IMR-90 (cell line): ENCODE measurements at regions not wholly inside any gene's neighbourhood (a gene's known extent, or its start where the extent isn't known, plus 50 kb on each side); places are given as distances from the start of the nearest gene placed in this dataset.

Experiments used
- ATAC-seq: fragments of 200-7000 bp; cut with Tn5 transposase; 2 replicates; pipeline ENCODE4 v1.9.1; 2020; ENCODE audit warnings: low read depth, mild to moderate bottlenecking, moderate library complexity
- BruUV-seq: library from RNA; stranded (reverse); fragments of 400-500 nt; replicated peaks from 2 replicates; lab custom pipeline; 2021; lab: Mats Ljungman, UMichigan
- CTCF ChIA-PET: fragments of 300-600 bp; formaldehyde crosslinking; extraction: SDS; loops from one replicate; lab custom pipeline; 2021; ENCODE audit warnings: antibody characterized with exemption; lab: Yijun Ruan, JAX
- POLR2A ChIA-PET: fragments of 300-600 bp; sonication (Branson Sonifier 250); formaldehyde crosslinking; loops from one replicate; lab custom pipeline; 2022; ENCODE audit warnings: antibody characterized with exemption; ENCODE audit not compliant: unreplicated experiment; lab: Charles Lee
- DNase-seq: peaks from one replicate; pipeline ENCODE4 v3.0.0; 2013
- H2AFZ ChIP-seq: replicated peaks from 2 replicates; pipeline ENCODE3; 2013; ENCODE audit warnings: low read length, mild to moderate bottlenecking; ENCODE audit not compliant: poor library complexity
- H2AK5ac ChIP-seq: 2 replicates; pipeline ENCODE4 v1.6.1; 2013; ENCODE audit warnings: low read depth, low read length, inconsistent platforms
- H2AK9ac ChIP-seq: replicated peaks from 2 replicates; pipeline ENCODE3; 2013; ENCODE audit warnings: mild to moderate bottlenecking, low read depth, low read length, moderate library complexity; ENCODE audit not compliant: poor library complexity
- H2BK120ac ChIP-seq: 2 replicates; pipeline ENCODE4 v1.6.1; 2013; ENCODE audit warnings: low read depth, low read length, inconsistent platforms
- H2BK15ac ChIP-seq: 3 replicates; pipeline ENCODE4 v1.6.1; 2013; ENCODE audit warnings: low read depth, low read length, inconsistent platforms
- H2BK20ac ChIP-seq: 2 replicates; pipeline ENCODE4 v1.6.1; 2013; ENCODE audit warnings: low read depth, mild to moderate bottlenecking, inconsistent platforms, low read length, moderate library complexity
- H2BK5ac ChIP-seq: 2 replicates; pipeline ENCODE4 v1.6.1; 2013; ENCODE audit warnings: mild to moderate bottlenecking, low read depth, low read length, inconsistent platforms; ENCODE audit not compliant: poor library complexity, severe bottlenecking
- H3K14ac ChIP-seq: replicated peaks from 2 replicates; pipeline ENCODE4 v1.6.1; 2013; ENCODE audit warnings: low read depth, low read length, inconsistent platforms
- H3K18ac ChIP-seq: 2 replicates; pipeline ENCODE4 v1.6.1; 2013; ENCODE audit warnings: low read depth, low read length, control low read depth
- H3K23ac ChIP-seq: 2 replicates; pipeline ENCODE4 v1.6.1; 2013; ENCODE audit warnings: low read depth, low read length, inconsistent platforms
- H3K27ac ChIP-seq: 2 replicates; pipeline ENCODE4 v1.5.1; 2013; ENCODE audit warnings: mild to moderate bottlenecking, control low read depth, low read length; ENCODE audit not compliant: insufficient read depth
- H3K27me3 ChIP-seq: 2 replicates; pipeline ENCODE4 v1.6.1; 2013; ENCODE audit warnings: low read length; ENCODE audit not compliant: control insufficient read depth, insufficient read depth
- H3K36me3 ChIP-seq: 2 replicates; pipeline ENCODE4 v1.6.1; 2013; ENCODE audit warnings: low read length, mixed read lengths; ENCODE audit not compliant: control insufficient read depth, insufficient read depth
- H3K4ac ChIP-seq: 2 replicates; pipeline ENCODE4 v1.6.1; 2013; ENCODE audit warnings: low read depth, low read length, inconsistent platforms
- H3K4me1 ChIP-seq: 2 replicates; pipeline ENCODE4 v1.6.1; 2013; ENCODE audit warnings: low read length, mixed read lengths; ENCODE audit not compliant: control insufficient read depth, insufficient read depth
- H3K4me2 ChIP-seq: 2 replicates; pipeline ENCODE4 v1.6.1; 2013; ENCODE audit warnings: low read depth, mild to moderate bottlenecking, control low read depth, low read length, moderate library complexity
- H3K4me3 ChIP-seq: 2 replicates; pipeline ENCODE4 v1.5.1; 2013; ENCODE audit warnings: low read depth, mild to moderate bottlenecking, control low read depth, low read length, moderate library complexity; ENCODE audit not compliant: insufficient read depth
- H3K56ac ChIP-seq: 2 replicates; pipeline ENCODE4 v1.6.1; 2013; ENCODE audit warnings: low read length, inconsistent platforms; ENCODE audit not compliant: insufficient read depth; ENCODE audit errors: extremely low read depth
- H3K79me1 ChIP-seq, 2 experiments: 2 replicates each; pipeline ENCODE4 v1.6.1; 2013; ENCODE audit warnings: low read length in 2 of 2, inconsistent platforms in 1 of 2, low read depth in 1 of 2
- H3K9ac ChIP-seq: 2 replicates; pipeline ENCODE4 v1.6.1; 2013; ENCODE audit warnings: low read depth, low read length, control low read depth
- H3K9me1 ChIP-seq: 2 replicates; pipeline ENCODE4 v1.6.1; 2013; ENCODE audit warnings: low read length, inconsistent platforms; ENCODE audit not compliant: insufficient read depth
- H3K9me3 ChIP-seq: 2 replicates; pipeline ENCODE4 v1.6.1; 2013; ENCODE audit warnings: low read length; ENCODE audit not compliant: control insufficient read depth, insufficient read depth
- H4K20me1 ChIP-seq: 2 replicates; pipeline ENCODE4 v1.6.1; 2013; ENCODE audit warnings: low read length, inconsistent platforms; ENCODE audit not compliant: insufficient read depth
- H4K5ac ChIP-seq: 2 replicates; pipeline ENCODE4 v1.6.1; 2013; ENCODE audit warnings: mild to moderate bottlenecking, low read depth, low read length, control low read depth
- H4K8ac ChIP-seq, 2 experiments: 2 replicates each; pipeline ENCODE4 v1.6.1; 2013; ENCODE audit warnings: low read depth in 2 of 2, low read length in 2 of 2, control low read depth in 1 of 2, inconsistent platforms in 1 of 2
- H4K91ac ChIP-seq: 2 replicates; pipeline ENCODE4 v1.6.1; 2013; ENCODE audit warnings: low read depth, low read length, inconsistent platforms; ENCODE audit not compliant: insufficient read depth
- BHLHE40 ChIP-seq: fragments of 150-350 bp; IDR thresholded peaks from 2 replicates; pipeline ENCODE4 v1.6.1; 2016; ENCODE audit warnings: mild to moderate bottlenecking, low read depth, low read length
- CTCF ChIP-seq: conservative IDR thresholded peaks from 2 replicates; pipeline ENCODE4 v1.5.1; 2012; ENCODE audit warnings: mild to moderate bottlenecking, low read depth, low read length, improper control_type of control experiment
- ELK1 ChIP-seq: fragments of 150-350 bp; IDR thresholded peaks from 2 replicates; pipeline ENCODE4 v1.6.1; 2016; ENCODE audit warnings: low read depth, mild to moderate bottlenecking, low read length, moderate library complexity, borderline replicate concordance
- FOS ChIP-seq: fragments of 150-350 bp; IDR thresholded peaks from 2 replicates; pipeline ENCODE4 v1.6.1; 2016; ENCODE audit warnings: low read depth, low read length
- NFE2L2 ChIP-seq: fragments of 150-350 bp; IDR thresholded peaks from 2 replicates; pipeline ENCODE4 v1.6.1; 2016; ENCODE audit warnings: low read depth, mild to moderate bottlenecking, low read length
- POLR2A ChIP-seq: IDR thresholded peaks from 2 replicates; pipeline ENCODE4 v1.6.1; 2012; ENCODE audit warnings: mild to moderate bottlenecking, low read depth, low read length
- RFX5 ChIP-seq: IDR thresholded peaks from 2 replicates; pipeline ENCODE4 v1.8.0; 2012; ENCODE audit warnings: low read depth, mild to moderate bottlenecking, low read length, moderate library complexity
- WGBS, 2 experiments: methylation state at CpG; one replicate each; pipeline versions ENCODE4 v1.1.5 to v1.1.7; 2013; ENCODE audit warnings: missing lambda C conversion rate in 2 of 2; ENCODE audit not compliant: insufficient read length in 1 of 2; ENCODE audit errors: extremely low coverage in 2 of 2; 5-methylcytosine and 5-hydroxymethylcytosine counted together
- dilution Hi-C: fragments of 300-500 bp; cut with HindIII; formaldehyde crosslinking; loops from one replicate; pipeline ENCODE4 v1.14.3; 2018; ENCODE audit warnings: low sequenced_read_pairs; ENCODE audit not compliant: unreplicated experiment
- in situ Hi-C: fragments of 300-500 bp; cut with MboI; formaldehyde crosslinking; loops from 3 replicates; pipeline ENCODE4 v1.14.3; 2019; ENCODE audit warnings: low sequenced_read_pairs, inconsistent platforms, mixed read lengths
- intact Hi-C: fragments of 100-400 bp; cut with micrococcal nuclease; formaldehyde crosslinking; loops from 2 replicates; pipeline ENCODE4 v1.10.0; 2022

GRCh38 chr6:11960909-11961779, 51.0 kb upstream of the HIVEP1 start:
- ATAC-seq (no peak), DNase-seq (no peak)
- no peak overlapping the region for H3K18ac ChIP-seq
- H4K8ac ChIP-seq: no peak overlapping the region
- H4K20me1 ChIP-seq: no peaks in the 10 kb centered on the region
- in situ Hi-C loops (no loop called here), intact Hi-C loops (no loop called here), dilution Hi-C loops (no loop called here)
- H3K4ac ChIP-seq: no peak overlapping the region
- H3K9me3 ChIP-seq: no peaks in the 10 kb centered on the region
- H3K4me3 ChIP-seq: no peak overlapping the region
- POLR2A ChIA-PET: no interaction called here
- H4K91ac ChIP-seq: no peak overlapping the region
- H3K79me1 ChIP-seq: no peaks in the 10 kb centered on the region
- H3K4me2 ChIP-seq: peak overlapping the region; percentile 19; the same call in 1 of the 2 replicates
- no peak overlapping the region for H2BK15ac ChIP-seq
- H2AK5ac ChIP-seq: no peak overlapping the region
- no peak overlapping the region for H3K9ac ChIP-seq
- H3K4me1 ChIP-seq: no peaks in the 10 kb centered on the region; the same call in 1 of the 2 replicates
- H2AFZ ChIP-seq: peak overlapping the region; percentile 32
- no peak overlapping the region for H3K27ac ChIP-seq
- no peak overlapping the region for H3K23ac ChIP-seq
- no peaks in the 10 kb centered on the region for H3K9me1 ChIP-seq
- no peak for TF ChIP-seq RFX5
- no peak for TF ChIP-seq NFE2L2
- TF ChIP-seq CTCF: no peak
- no peak for TF ChIP-seq POLR2A
- TF ChIP-seq FOS: no peak
- no peak for TF ChIP-seq ELK1
- no peak for TF ChIP-seq BHLHE40
- CTCF ChIA-PET: interaction anchor here (0.6 to 0.7 kb wide), 2 partner anchors 25 to 957 kb away, joined by 3 read pairs; no protein-coding TSS in a partner anchor
- 44% methylated on average over 5 of the region's 12 CpGs; no CpG with 5 or more reads in 1 of the 2 experiments for WGBS, 2 experiments
- H3K27me3 ChIP-seq: no peaks in the 10 kb centered on the region
- H2BK20ac ChIP-seq: no peak overlapping the region
- no TSS peak for BruUV-seq
- no peak overlapping the region for H2AK9ac ChIP-seq
- no peak overlapping the region for H4K5ac ChIP-seq
- no peak overlapping the region for H2BK120ac ChIP-seq
- H3K36me3 ChIP-seq: no peaks in the 10 kb centered on the region
- no peak overlapping the region for H3K14ac ChIP-seq
- H3K56ac ChIP-seq: no peak overlapping the region
- no peak overlapping the region for H2BK5ac ChIP-seq
